A673 (cell line): ENCODE measurements at regions not wholly inside any gene's neighbourhood (a gene's known extent, or its start where the extent isn't known, plus 50 kb on each side); places are given as distances from the start of the nearest gene placed in this dataset.

Experiments
- BruUV-seq: library from RNA; stranded (reverse); fragments of 400-500 nt; replicated peaks from 2 replicates; lab custom pipeline; 2021; lab: Mats Ljungman, UMichigan
- CTCF ChIA-PET: fragments of 300-600 bp; sonication (Branson Sonifier 250); formaldehyde crosslinking; loops from one replicate; lab custom pipeline; 2022; ENCODE audit warnings: antibody characterized with exemption; lab: Charles Lee
- POLR2A ChIA-PET: fragments of 300-600 bp; sonication (Branson Sonifier 250); formaldehyde crosslinking; loops from one replicate; lab custom pipeline; 2022; ENCODE audit warnings: antibody characterized with exemption; ENCODE audit not compliant: low non-redundant PET; lab: Charles Lee
- DNase-seq: peaks from one replicate; pipeline ENCODE4 v3.0.0-alpha.2; 2015; ENCODE audit warnings: low spot score
- H3K27ac ChIP-seq: fragments of 200-600 bp; sonication (generic); 2 replicates; pipeline ENCODE4 v1.5.1; 2016; ENCODE audit warnings: mixed run types, low read depth, mild to moderate bottlenecking, mixed read lengths, antibody characterized with exemption, low read length; ENCODE audit not compliant: poor library complexity, severe bottlenecking
- H3K27me3 ChIP-seq: fragments of 200-600 bp; sonication (generic); replicated peaks from 2 replicates; pipeline ENCODE4 v1.6.1; 2017; ENCODE audit warnings: mixed run types, low read depth, mild to moderate bottlenecking, mixed read lengths, antibody characterized with exemption, low read length; ENCODE audit not compliant: insufficient read depth, poor library complexity
- H3K36me3 ChIP-seq: fragments of 200-600 bp; sonication (generic); 2 replicates; pipeline ENCODE4 v1.6.1; 2016; ENCODE audit warnings: mixed run types, mild to moderate bottlenecking, mixed read lengths, antibody characterized with exemption, low read length; ENCODE audit not compliant: insufficient read depth, poor library complexity, severe bottlenecking
- H3K4me1 ChIP-seq: fragments of 200-600 bp; sonication (generic); 2 replicates; pipeline ENCODE4 v1.6.1; 2017; ENCODE audit warnings: mixed run types, mild to moderate bottlenecking, mixed read lengths, antibody characterized with exemption, low read length; ENCODE audit not compliant: insufficient read depth, poor library complexity, severe bottlenecking
- H3K4me3 ChIP-seq: fragments of 200-600 bp; sonication (generic); 2 replicates; pipeline ENCODE4 v1.5.1; 2016; ENCODE audit warnings: low read depth, mixed run types, mild to moderate bottlenecking, mixed read lengths, low read length; ENCODE audit not compliant: poor library complexity, severe bottlenecking
- H3K9me3 ChIP-seq: fragments of 200-600 bp; sonication (generic); 2 replicates; pipeline ENCODE4 v1.6.1; 2016; ENCODE audit warnings: mixed run types, low read depth, mild to moderate bottlenecking, mixed read lengths, antibody characterized with exemption, low read length; ENCODE audit not compliant: poor library complexity, severe bottlenecking
- CTCF ChIP-seq: fragments of 300-800, 200-600 bp; sonication (generic); conservative IDR thresholded peaks from 2 replicates; pipeline ENCODE4 v1.5.1; 2017; ENCODE audit warnings: low read depth, mild to moderate bottlenecking, antibody characterized with exemption, low read length, moderate library complexity, mixed read lengths
- EZH2 ChIP-seq: fragments of 200-600 bp; sonication (generic); IDR thresholded peaks from 2 replicates; pipeline ENCODE4 v1.6.1; 2017; ENCODE audit warnings: borderline replicate concordance, low read depth, mild to moderate bottlenecking, mixed read lengths, antibody characterized with exemption, low read length; ENCODE audit not compliant: poor library complexity, severe bottlenecking
- intact Hi-C: fragments of 100-400 bp; cut with micrococcal nuclease; formaldehyde crosslinking; loops from one replicate; pipeline ENCODE4 v1.10.0; 2022; ENCODE audit not compliant: unreplicated experiment

- DNase-seq, result no peak
- BruUV-seq, result no TSS peak
- Histone ChIP-seq H3K4me3 (no peak overlapping the region), H3K9me3 (no peaks in the 10 kb centered on the region), H3K4me1 (no peaks in the 10 kb centered on the region), H3K27me3 (no peaks in the 10 kb centered on the region), H3K27ac (no peak overlapping the region), H3K36me3 (no peaks in the 10 kb centered on the region)
- ChIA-PET POLR2A (no interaction called here), CTCF (interaction anchor here (1.4 kb wide), 1 partner anchor 53 kb away, joined by 3 read pairs; no protein-coding TSS in a partner anchor)
- TF ChIP-seq CTCF (no peak), EZH2 (no peak)
- intact Hi-C loops, result no loop called here
Observed at GRCh38 chr5:34539183-34539582, 116.9 kb upstream of the RAI14 start.

DNA sequence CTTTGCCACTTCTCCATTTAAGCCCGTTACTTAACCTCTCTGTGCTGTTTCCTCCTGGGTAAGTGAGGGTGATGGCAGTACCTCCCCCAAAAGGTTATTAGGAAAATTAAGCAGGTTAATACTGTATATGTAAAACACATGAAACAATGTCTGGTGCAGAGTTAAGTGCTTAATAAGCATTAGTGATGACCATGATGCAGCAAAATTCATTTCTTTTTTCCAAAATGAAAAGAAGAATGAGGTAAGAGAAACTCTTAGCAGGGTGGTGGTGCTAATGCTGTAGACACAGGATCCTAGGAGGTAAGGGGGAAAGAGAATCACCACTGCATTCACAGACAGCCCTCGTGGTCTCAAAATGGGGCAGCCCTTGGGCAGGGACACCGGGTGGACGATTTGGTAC is 115.1 kb upstream of the RAI14 start:
- intact Hi-C loops, result no loop called here
- ChIA-PET CTCF (no interaction called here), POLR2A (no interaction called here)
- H3K27me3 ChIP-seq, result no peaks in the 10 kb centered on the region
- BruUV-seq, result no TSS peak
- no peak overlapping the region for H3K27ac ChIP-seq
- no peaks in the 10 kb centered on the region for H3K36me3 ChIP-seq
- DNase-seq, result no peak
- no peaks in the 10 kb centered on the region for H3K4me1 ChIP-seq
- no peak overlapping the region for H3K4me3 ChIP-seq
- no peaks in the 10 kb centered on the region for H3K9me3 ChIP-seq
- no peak for TF ChIP-seq EZH2
- no peak for TF ChIP-seq CTCF

DNA sequence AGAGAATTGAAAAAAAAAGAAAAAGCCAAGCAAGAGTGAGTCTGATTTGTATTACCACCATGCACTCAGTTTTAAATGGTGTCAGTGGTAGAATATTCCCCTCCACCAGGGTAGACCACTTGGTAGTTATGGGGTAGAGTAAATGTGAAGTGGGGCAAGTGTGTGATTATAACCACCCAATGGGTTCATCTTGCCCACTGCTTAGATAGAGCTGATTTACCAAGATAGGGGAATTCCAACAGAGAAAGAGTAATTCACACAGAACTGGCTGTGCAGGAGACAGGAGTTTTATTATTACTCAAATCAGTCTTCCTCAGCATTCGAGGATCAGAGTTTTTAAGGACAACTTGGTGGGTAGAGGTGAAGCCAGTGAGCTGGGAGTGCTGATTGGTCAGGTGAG is 113.3 kb upstream of the RAI14 start:
- H3K27ac ChIP-seq, result no peak overlapping the region
- H3K36me3 ChIP-seq, result no peaks in the 10 kb centered on the region
- H3K9me3 ChIP-seq, result no peaks in the 10 kb centered on the region
- POLR2A ChIA-PET, result no interaction called here
- no peaks in the 10 kb centered on the region for H3K27me3 ChIP-seq
- CTCF ChIA-PET, result no interaction called here
- no TSS peak for BruUV-seq
- no peaks in the 10 kb centered on the region for H3K4me1 ChIP-seq
- no peak overlapping the region for H3K4me3 ChIP-seq
- intact Hi-C loops, result no loop called here
- no peak for DNase-seq
- TF ChIP-seq EZH2, result no peak
- TF ChIP-seq CTCF, result no peak
